Gastrocnemius medialis (tissue), 4 donors: ENCODE measurements at regions not wholly inside any gene's neighbourhood (a gene's known extent, or its start where the extent isn't known, plus 50 kb on each side); places are given as distances from the start of the nearest gene placed in this dataset.

Experiments used
- ATAC-seq, 2 donors: fragments of 150-250 bp; one replicate each; pipeline ENCODE4 v1.9.1; 2016
- DNase-seq, 2 donors: peaks; one replicate each; pipeline ENCODE4 v3.0.0-alpha.2; 2019
- H3K27ac ChIP-seq, 4 donors: fragments of 200-600 bp; sonication (generic); 1 replicate in 1 of 4; 2 replicates in 3 of 4; pipeline ENCODE4 v1.5.1; 2016 to 2018; ENCODE audit warnings: mild to moderate bottlenecking in 2 of 4, moderate library complexity in 1 of 4
- H3K27me3 ChIP-seq, 3 donors: fragments of 200-600 bp; sonication (generic) in 2 of 3; 1 replicate in 1 of 3; 2 replicates in 2 of 3; pipeline versions ENCODE4 v1.5.1 to v1.6.0; 2016 to 2019; ENCODE audit warnings: mild to moderate bottlenecking in 1 of 3, moderate library complexity in 1 of 3
- H3K36me3 ChIP-seq, 2 donors: fragments of 200-600 bp; sonication (generic) in 1 of 2; one replicate each; pipeline ENCODE4 v1.5.1; 2017 to 2018
- H3K4me1 ChIP-seq, 2 donors: fragments of 200-600 bp; sonication (generic) in 1 of 2; one replicate each; pipeline ENCODE4 v1.5.1; 2016 to 2017; ENCODE audit warnings: mild to moderate bottlenecking in 2 of 2
- H3K4me3 ChIP-seq, 4 donors: fragments of 200-600 bp; sonication (generic) in 3 of 4; 1 replicate in 1 of 4; 2 replicates in 3 of 4; pipeline ENCODE4 v1.5.1; 2016 to 2019; ENCODE audit warnings: mild to moderate bottlenecking in 2 of 4
- H3K9me3 ChIP-seq, 3 donors: fragments of 200-600 bp; sonication (generic) in 2 of 3; 1 replicate in 1 of 3; 2 replicates in 2 of 3; pipeline ENCODE4 v1.5.1; 2016 to 2019
- POLR2A ChIP-seq, 2 donors: fragments of 450-650 bp; IDR thresholded peaks; one replicate each; pipeline ENCODE4 v1.6.1; 2017; ENCODE audit warnings: antibody characterized with exemption in 2 of 2, mild to moderate bottlenecking in 2 of 2, moderate library complexity in 2 of 2
- in situ Hi-C, 4 donors: fragments of 200-750 bp; cut with MboI; loops; one replicate each; pipeline versions ENCODE4 v1.15.0 to v1.8.0; 2017; ENCODE audit warnings: low sequenced_read_pairs in 4 of 4
- intact Hi-C: fragments of 100-400 bp; cut with DNase I; formaldehyde crosslinking; loops from one replicate; pipeline ENCODE4 v1.15.1; 2023; ENCODE audit warnings: low total_unique reads
- TF ChIP-seq, protein P1 (sequence below), 5 experiments: fragments of 450-650 bp in 3 of 5; fragments of 200-600 bp in 2 of 5; sonication (generic) in 2 of 5; IDR thresholded peaks in 4 of 5; conservative IDR thresholded peaks in 1 of 5; 1 replicate in 4 of 5; 2 replicates in 1 of 5; pipeline ENCODE4 v1.5.1; 2016 to 2019; ENCODE audit warnings: antibody characterized with exemption in 5 of 5, mild to moderate bottlenecking in 3 of 5, moderate library complexity in 3 of 5

DNA sequence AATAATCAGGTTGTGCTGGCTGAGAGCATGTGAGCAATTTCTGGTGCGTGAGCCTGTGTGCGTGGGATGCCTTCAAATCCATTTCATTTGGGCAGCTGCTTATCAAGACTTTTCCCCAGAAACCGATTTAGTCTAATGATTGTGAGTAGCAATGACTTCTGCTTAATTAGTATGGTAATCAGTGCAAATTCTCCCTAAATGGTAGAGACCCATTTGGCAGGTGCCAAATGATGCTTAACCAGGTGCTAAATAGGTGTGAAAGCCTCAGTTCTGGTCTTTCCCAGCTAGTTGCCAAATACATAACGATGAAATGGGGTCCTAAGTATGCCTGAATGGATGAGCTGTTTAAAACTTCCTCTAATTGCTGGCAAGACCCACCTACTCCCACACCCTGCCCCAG, 248.4 kb upstream of the CCDC196 start:
- in situ Hi-C loops: no loop called here
- DNase-seq (no peak), ATAC-seq (no peak)
- no peaks in the 10 kb centered on the region for H3K36me3 ChIP-seq
- H3K27me3 ChIP-seq: no peaks in the 10 kb centered on the region
- no peaks in the 10 kb centered on the region for H3K4me1 ChIP-seq
- no peak for TF ChIP-seq POLR2A (IDR thresholded peaks at IDR 0.05)
- TF ChIP-seq, protein P1, sequence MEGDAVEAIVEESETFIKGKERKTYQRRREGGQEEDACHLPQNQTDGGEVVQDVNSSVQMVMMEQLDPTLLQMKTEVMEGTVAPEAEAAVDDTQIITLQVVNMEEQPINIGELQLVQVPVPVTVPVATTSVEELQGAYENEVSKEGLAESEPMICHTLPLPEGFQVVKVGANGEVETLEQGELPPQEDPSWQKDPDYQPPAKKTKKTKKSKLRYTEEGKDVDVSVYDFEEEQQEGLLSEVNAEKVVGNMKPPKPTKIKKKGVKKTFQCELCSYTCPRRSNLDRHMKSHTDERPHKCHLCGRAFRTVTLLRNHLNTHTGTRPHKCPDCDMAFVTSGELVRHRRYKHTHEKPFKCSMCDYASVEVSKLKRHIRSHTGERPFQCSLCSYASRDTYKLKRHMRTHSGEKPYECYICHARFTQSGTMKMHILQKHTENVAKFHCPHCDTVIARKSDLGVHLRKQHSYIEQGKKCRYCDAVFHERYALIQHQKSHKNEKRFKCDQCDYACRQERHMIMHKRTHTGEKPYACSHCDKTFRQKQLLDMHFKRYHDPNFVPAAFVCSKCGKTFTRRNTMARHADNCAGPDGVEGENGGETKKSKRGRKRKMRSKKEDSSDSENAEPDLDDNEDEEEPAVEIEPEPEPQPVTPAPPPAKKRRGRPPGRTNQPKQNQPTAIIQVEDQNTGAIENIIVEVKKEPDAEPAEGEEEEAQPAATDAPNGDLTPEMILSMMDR (IDR thresholded peaks at IDR 0.05 in 4 of 5, conservative IDR thresholded peaks at IDR 0.05 in 1 of 5): no peak
- no peaks in the 10 kb centered on the region for H3K9me3 ChIP-seq
- no peak overlapping the region for H3K27ac ChIP-seq
- H3K4me3 ChIP-seq: no peak overlapping the region
- intact Hi-C loops: no loop called here

DNA sequence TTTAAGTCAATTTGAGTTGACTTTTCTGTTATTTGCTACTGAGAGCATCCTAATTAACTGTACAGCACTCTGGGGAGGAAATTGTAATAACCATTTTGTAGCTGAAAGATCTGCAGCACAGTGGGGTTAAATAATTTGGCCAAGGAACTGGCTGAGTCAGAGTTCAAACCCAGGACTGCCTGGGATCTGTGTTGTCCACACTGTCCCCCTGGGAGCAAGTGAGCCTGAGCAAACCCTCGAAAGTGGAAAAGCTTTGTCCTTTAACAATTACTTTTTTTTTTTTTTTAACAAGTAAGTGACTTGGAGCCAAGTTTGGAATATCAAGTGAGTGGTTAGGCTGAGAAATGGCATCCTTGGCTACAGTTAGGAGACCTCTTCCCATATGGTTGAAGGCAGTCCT, 247.2 kb upstream of the CCDC196 start:
- in situ Hi-C loops (no loop called here), intact Hi-C loops (no loop called here)
- TF ChIP-seq, protein P1 (IDR thresholded peaks at IDR 0.05 in 4 of 5, conservative IDR thresholded peaks at IDR 0.05 in 1 of 5): no peak
- TF ChIP-seq POLR2A (IDR thresholded peaks at IDR 0.05): no peak
- DNase-seq: no peak
- Histone ChIP-seq H3K36me3 (no peaks in the 10 kb centered on the region), H3K9me3 (no peaks in the 10 kb centered on the region), H3K27me3 (no peaks in the 10 kb centered on the region), H3K4me3 (no peak overlapping the region), H3K4me1 (no peaks in the 10 kb centered on the region), H3K27ac (no peak overlapping the region)
- no peak for ATAC-seq

DNA sequence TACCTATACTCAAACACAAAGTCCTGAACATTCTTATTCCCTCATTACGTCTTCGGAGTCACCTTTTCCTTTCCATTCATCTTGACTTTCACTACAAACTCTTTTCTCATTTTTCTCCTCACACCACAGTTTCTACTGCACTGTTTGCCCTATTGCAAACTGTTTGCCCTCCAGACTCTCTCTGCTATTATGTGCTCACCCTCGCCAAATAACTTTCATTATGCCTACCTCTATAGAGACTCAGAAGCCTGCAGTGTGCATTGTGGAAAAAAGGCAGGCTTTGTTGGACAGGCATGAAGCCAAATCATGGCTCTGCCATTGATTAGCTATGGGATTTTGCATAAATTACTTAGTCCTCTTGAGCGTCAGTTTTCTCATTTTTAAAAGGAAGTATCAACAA, 246.6 kb upstream of the CCDC196 start:
- TF ChIP-seq, protein P1 (IDR thresholded peaks at IDR 0.05 in 4 of 5, conservative IDR thresholded peaks at IDR 0.05 in 1 of 5): no peak
- no peaks in the 10 kb centered on the region for H3K9me3 ChIP-seq
- no peak overlapping the region for H3K4me3 ChIP-seq
- no peak overlapping the region for H3K27ac ChIP-seq
- in situ Hi-C loops: no loop called here
- DNase-seq (no peak), ATAC-seq (no peak)
- intact Hi-C loops: no loop called here
- no peaks in the 10 kb centered on the region for H3K27me3 ChIP-seq
- H3K4me1 ChIP-seq: no peaks in the 10 kb centered on the region
- H3K36me3 ChIP-seq: no peaks in the 10 kb centered on the region

DNA sequence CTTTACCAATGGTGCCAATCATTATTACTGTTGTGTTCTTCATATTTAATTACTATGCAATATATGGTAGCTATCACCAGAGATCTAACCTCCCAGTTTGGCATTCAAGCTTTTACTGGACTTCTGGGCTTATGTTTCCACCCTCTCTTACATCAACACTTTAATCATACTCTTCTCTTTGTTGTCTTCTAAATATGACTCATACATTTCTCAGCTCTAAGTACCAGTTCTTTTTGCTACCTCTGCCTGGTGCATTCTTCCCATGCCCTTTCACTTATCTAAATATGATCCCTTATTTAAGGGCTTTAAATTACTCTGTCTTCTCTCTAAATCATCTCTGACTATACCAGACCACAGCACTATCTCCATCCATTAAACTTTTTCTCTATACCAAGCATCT, 246.1 kb upstream of the CCDC196 start:
- H3K36me3 ChIP-seq: no peaks in the 10 kb centered on the region
- H3K27me3 ChIP-seq: no peaks in the 10 kb centered on the region
- no peak overlapping the region for H3K27ac ChIP-seq

DNA sequence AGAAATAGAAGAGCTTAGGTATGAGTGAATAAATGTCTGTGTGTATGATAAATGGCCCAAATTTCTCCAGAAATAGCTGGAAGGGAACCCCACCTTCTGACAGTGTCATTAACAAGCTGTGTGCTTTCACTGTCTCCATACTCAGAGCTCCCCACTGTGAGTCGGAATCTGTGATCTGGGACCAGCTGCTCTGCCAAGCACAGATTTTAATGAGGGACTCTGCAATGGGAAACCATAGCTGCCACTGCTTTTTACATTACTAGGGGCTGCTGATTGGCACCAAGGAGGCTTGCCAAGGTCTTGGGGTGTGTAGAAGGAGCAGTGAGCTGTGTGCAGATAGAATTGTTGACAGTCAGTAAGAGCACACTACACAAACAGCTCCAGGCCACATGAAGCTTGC, 244.2 kb upstream of the CCDC196 start:
- Histone ChIP-seq H3K4me1 (no peaks in the 10 kb centered on the region), H3K36me3 (no peaks in the 10 kb centered on the region), H3K27ac (no peak overlapping the region), H3K4me3 (no peak overlapping the region), H3K27me3 (no peaks in the 10 kb centered on the region), H3K9me3 (no peaks in the 10 kb centered on the region)
- in situ Hi-C loops: no loop called here
- ATAC-seq (no peak), DNase-seq (no peak)
- intact Hi-C loops: no loop called here
- TF ChIP-seq, protein P1 (IDR thresholded peaks at IDR 0.05 in 4 of 5, conservative IDR thresholded peaks at IDR 0.05 in 1 of 5): no peak
- TF ChIP-seq POLR2A (IDR thresholded peaks at IDR 0.05): no peak

More for the DNA sequence above, 246.1 kb upstream of the CCDC196 start:
- TF ChIP-seq, protein P1 (IDR thresholded peaks at IDR 0.05 in 4 of 5, conservative IDR thresholded peaks at IDR 0.05 in 1 of 5): no peak
- no peak for TF ChIP-seq POLR2A (IDR thresholded peaks at IDR 0.05)
- intact Hi-C loops (no loop called here), in situ Hi-C loops (no loop called here)
- no peaks in the 10 kb centered on the region for H3K9me3 ChIP-seq
- no peaks in the 10 kb centered on the region for H3K4me1 ChIP-seq
- H3K4me3 ChIP-seq: no peak overlapping the region
- DNase-seq (no peak), ATAC-seq (no peak)
